AG10803 (cell line): ENCODE measurements at regions not wholly inside any gene's neighbourhood (a gene's known extent, or its start where the extent isn't known, plus 50 kb on each side); places are given as distances from the start of the nearest gene placed in this dataset.
A peak's percentile ranks its signal among the peaks of the same experiment; 100 is the strongest.

Source experiments
- DNase-seq: peaks from one replicate; pipeline ENCODE4 v3.0.0; 2010; ENCODE audit warnings: low read depth
- H3K4me3 ChIP-seq: 2 replicates; pipeline ENCODE4 v1.5.1; 2011; ENCODE audit warnings: mild to moderate bottlenecking, low read length, control low read depth
- CTCF ChIP-seq: conservative IDR thresholded peaks from 2 replicates; pipeline ENCODE4 v1.5.1; 2011; ENCODE audit warnings: mild to moderate bottlenecking, low read length, control low read depth, inconsistent platforms

DNA sequence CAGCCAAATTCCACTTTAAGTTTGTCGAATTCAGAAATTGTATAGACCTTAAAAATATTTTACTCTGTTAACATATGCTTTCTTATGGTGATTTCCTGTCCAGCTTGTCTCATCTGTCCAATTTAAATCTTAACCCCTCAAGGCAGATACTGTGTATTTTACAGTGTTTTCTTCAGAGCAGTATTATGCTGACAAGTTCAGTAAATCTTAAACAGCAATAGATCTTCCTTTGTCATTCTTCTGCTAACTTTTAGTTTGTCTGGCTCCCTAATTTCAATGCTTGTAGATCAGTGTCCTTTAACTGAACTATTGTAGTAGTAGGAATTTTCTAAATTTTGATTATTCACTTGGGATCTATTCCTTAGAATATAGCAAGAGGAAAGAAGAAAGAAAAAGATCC is 52.8 kb upstream of the MEIS1 start:
- H3K4me3 ChIP-seq, result no peak overlapping the region
- no peak for DNase-seq
- TF ChIP-seq CTCF, result no peak

DNA sequence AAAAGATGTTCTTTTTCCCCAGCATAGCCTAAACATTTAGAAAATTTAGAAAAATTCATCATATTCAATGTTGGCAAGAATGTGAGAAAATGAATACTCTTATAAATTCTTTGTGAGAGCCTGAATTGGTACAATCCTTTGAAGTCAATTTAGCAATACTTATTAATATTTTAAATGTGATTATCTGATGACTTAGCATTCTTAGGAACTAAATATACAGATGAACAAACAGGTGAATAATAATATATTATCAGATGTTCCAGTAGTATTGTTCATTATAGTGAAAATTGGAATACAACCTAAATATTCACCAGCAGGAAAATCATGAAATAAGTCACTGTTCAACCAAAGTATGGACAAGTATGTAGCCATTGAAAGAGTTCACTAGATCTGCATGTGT is 55.5 kb upstream of the MEIS1 start:
- H3K4me3 ChIP-seq, result no peak overlapping the region
- TF ChIP-seq CTCF, result no peak
- no peak for DNase-seq

DNA sequence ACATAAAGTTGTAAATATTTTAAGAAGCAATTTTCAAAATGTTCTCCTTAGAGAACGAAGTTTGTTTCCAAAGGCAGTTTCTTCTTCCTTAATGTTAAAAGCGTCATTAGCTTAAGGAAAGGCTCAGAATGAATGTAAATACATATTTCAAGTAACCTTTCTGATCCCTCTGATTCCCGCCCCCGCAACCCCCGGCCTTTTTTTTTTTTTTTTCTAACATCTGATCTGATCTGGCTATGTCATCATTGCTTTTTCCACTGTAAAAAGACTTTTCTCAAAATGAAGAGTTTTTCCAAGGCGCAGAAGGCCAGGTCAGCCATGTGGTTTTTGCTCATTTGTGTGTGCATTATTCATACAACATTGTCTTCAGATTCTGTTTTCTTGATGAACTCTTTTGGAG is 57.1 kb upstream of the MEIS1 start:
- DNase-seq, result no peak
- no peak overlapping the region for H3K4me3 ChIP-seq
- no peak for TF ChIP-seq CTCF

GRCh38 chr2:66370824-66371223 is 64.1 kb upstream of the MEIS1 start:
- H3K4me3 ChIP-seq, result no peak overlapping the region
- DNase-seq, result no peak
- TF ChIP-seq CTCF, result no peak

- no peak overlapping the region for H3K4me3 ChIP-seq
- TF ChIP-seq CTCF, result no peak
- no peak for DNase-seq
These were observed 68.3 kb upstream of the MEIS1 start for GRCh38 chr2:66366619-66367018.

- peak; percentile 82 for DNase-seq
- no peak overlapping the region for H3K4me3 ChIP-seq
- no peak for TF ChIP-seq CTCF
These were observed 70.2 kb upstream of the MEIS1 start for GRCh38 chr2:66364495-66365333.

DNA sequence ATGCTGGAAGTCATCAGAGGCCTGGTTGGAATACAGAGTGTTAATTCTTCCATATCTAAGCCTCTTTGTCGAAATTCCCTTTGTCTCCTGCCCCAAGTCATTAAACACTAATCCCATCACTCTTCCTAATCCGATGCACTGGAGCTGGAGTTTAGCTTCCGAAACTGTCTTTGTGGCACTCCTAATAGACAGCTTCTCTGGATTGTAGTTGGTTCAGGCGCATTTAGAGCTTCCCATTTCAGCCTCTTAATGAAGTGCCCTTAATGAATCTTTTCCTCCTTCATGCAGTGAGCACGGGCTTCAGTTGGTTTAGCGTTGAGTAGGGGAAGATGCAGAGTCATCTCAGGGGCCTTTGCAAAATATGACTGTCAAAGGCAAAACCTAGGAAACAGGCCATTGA is 72.2 kb upstream of the MEIS1 start:
- no peak for DNase-seq
- H3K4me3 ChIP-seq, result no peak overlapping the region
- TF ChIP-seq CTCF, result no peak
